ENCODE measurements at regions not wholly inside any gene's neighbourhood (a gene's known extent, or its start where the extent isn't known, plus 50 kb on each side); places are given as distances from the start of the nearest gene placed in this dataset.

DNA sequence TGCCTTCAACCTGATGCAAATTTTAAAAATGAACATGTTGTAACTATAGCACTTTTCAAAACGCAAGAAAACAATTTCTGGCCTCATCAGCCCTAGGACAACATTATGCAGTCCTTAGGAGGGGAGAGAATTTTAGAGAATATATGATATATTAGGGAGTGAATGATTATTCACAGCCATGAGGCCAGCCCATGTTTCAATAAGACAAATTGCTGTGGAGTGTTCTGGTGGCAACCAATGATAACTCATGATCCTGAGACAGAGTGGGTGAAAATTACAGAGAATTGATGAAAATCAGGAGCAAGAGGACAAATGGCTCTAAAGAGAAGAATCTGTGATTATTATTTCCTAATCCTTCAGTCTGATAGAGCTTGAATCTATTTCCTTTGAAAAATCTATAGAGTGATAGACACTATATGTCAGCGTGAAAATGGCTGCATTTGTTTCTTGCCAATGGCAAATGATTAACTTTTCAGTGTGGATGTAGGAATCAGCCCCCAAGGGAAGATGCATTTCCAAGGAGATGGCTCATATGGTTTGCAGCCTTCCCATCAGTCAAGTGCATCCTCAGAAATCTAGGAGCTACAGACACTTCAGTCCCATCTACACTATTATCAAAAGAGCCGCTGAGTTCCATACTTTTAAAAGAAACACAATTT lies 761.0 kb upstream of the ARRDC4 start:
- H3K27me3 ChIP-seq (ENCODE audit: control insufficient read depth in 2 of 2, insufficient read depth in 2 of 2, low read length in 2 of 2), result no peaks in the 10 kb centered on the region
- no peaks in the 10 kb centered on the region for H3K9me3 ChIP-seq (replicated peaks; ENCODE audit: control insufficient read depth, insufficient read depth, low read depth, low read length)
- CTCF ChIA-PET (ENCODE audit: low intra/inter-chr PET ratio), result no interaction called here
- no peaks in the 10 kb centered on the region for H3K4me1 ChIP-seq (replicated peaks in 1 of 2; ENCODE audit: control insufficient read depth in 2 of 2, insufficient read depth in 2 of 2, low read length in 2 of 2)
- no TSS peak for BruUV-seq (replicated peaks)
- FAIRE-seq (no peak), ATAC-seq (no peak), DNase-seq (ENCODE audit: extremely low read depth in 1 of 4, low spot score in 3 of 4) (no peak)
- no peaks in the 10 kb centered on the region for H3K36me3 ChIP-seq (ENCODE audit: control insufficient read depth, insufficient read depth, low read length)
- in situ Hi-C loops (cut with MboI), result no loop called here
- TF ChIP-seq NUFIP1 (IDR thresholded peaks at IDR 0.05; ENCODE audit: partially characterized antibody) (no peak), KLF1 (tag; IDR thresholded peaks at IDR 0.05) (no peak)
- no peak overlapping the region for H3K27ac ChIP-seq (ENCODE audit: extremely low read depth, low read depth, low read length)
- no peak overlapping the region for H3K9ac ChIP-seq (ENCODE audit: insufficient read depth in 1 of 2, low read depth in 2 of 2, low read length in 2 of 2)
- H3K9me1 ChIP-seq (ENCODE audit: control insufficient read depth, insufficient read depth, low read length), result no peaks in the 10 kb centered on the region
- no peaks in the 10 kb centered on the region for H3K79me2 ChIP-seq (ENCODE audit: control insufficient read depth, insufficient read depth, low read length)
- no peak overlapping the region for H3K4me3 ChIP-seq
- no peak overlapping the region for H3K4me2 ChIP-seq (ENCODE audit: insufficient read depth, low read length)
- intact Hi-C loops (cut with micrococcal nuclease), result no loop called here
- no peaks in the 10 kb centered on the region for H4K20me1 ChIP-seq (replicated peaks; ENCODE audit: control insufficient read depth, insufficient read depth, low read length)
- no peak overlapping the region for H2AFZ ChIP-seq (ENCODE audit: low read depth, low read length)
- 0% methylated on average over 3 of the region's 3 CpGs for WGBS (ENCODE audit: insufficient coverage, low coverage, missing lambda C conversion rate)
- POLR2A ChIA-PET, result no interaction called here

DNA sequence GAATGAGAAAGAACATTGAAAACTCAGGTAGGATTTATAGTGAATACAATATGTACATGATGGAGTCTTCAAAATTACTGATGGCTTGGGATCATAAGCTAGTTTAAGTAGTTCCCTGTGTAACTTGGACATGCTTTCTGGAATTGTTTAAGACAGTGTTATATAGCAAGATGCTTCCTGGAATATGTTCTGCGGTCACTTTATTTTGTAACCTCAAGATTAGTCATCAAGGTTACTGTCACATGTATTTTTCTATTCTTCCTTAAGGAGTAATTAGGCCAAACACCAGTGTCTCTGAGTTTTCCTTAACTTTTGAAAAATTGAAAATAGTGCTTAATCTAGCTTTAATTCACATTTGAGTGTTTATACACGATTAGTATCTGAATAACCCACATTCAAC lies 760.3 kb upstream of the ARRDC4 start:
- DNase-seq (ENCODE audit: extremely low read depth in 1 of 4, low spot score in 3 of 4), result no peak
- FAIRE-seq, result no peak
- no peak overlapping the region for H3K4me3 ChIP-seq
- in situ Hi-C loops (cut with MboI) (no loop called here), intact Hi-C loops (cut with micrococcal nuclease) (no loop called here)
- 3% methylated on average over 2 of the region's 2 CpGs for WGBS (ENCODE audit: insufficient coverage, low coverage, missing lambda C conversion rate)
- H3K27me3 ChIP-seq (ENCODE audit: control insufficient read depth in 2 of 2, insufficient read depth in 2 of 2, low read length in 2 of 2), result no peaks in the 10 kb centered on the region
- no peaks in the 10 kb centered on the region for H3K4me1 ChIP-seq (replicated peaks in 1 of 2; ENCODE audit: control insufficient read depth in 2 of 2, insufficient read depth in 2 of 2, low read length in 2 of 2)
- ChIA-PET CTCF (ENCODE audit: low intra/inter-chr PET ratio) (no interaction called here), POLR2A (no interaction called here)
- H3K27ac ChIP-seq (ENCODE audit: extremely low read depth, low read depth, low read length), result no peak overlapping the region
- H3K9me1 ChIP-seq (ENCODE audit: control insufficient read depth, insufficient read depth, low read length), result no peaks in the 10 kb centered on the region
- H3K79me2 ChIP-seq (ENCODE audit: control insufficient read depth, insufficient read depth, low read length), result no peaks in the 10 kb centered on the region
- H3K36me3 ChIP-seq (ENCODE audit: control insufficient read depth, insufficient read depth, low read length), result no peaks in the 10 kb centered on the region
- no peak for ATAC-seq
- no peaks in the 10 kb centered on the region for H3K9me3 ChIP-seq (replicated peaks; ENCODE audit: control insufficient read depth, insufficient read depth, low read depth, low read length)
- H4K20me1 ChIP-seq (replicated peaks; ENCODE audit: control insufficient read depth, insufficient read depth, low read length), result no peaks in the 10 kb centered on the region
- no TSS peak for BruUV-seq (replicated peaks)
- H3K4me2 ChIP-seq (ENCODE audit: insufficient read depth, low read length), result no peak overlapping the region
- H2AFZ ChIP-seq (ENCODE audit: low read depth, low read length), result no peak overlapping the region
- H3K9ac ChIP-seq (ENCODE audit: insufficient read depth in 1 of 2, low read depth in 2 of 2, low read length in 2 of 2), result no peak overlapping the region
- TF ChIP-seq, protein P1, sequence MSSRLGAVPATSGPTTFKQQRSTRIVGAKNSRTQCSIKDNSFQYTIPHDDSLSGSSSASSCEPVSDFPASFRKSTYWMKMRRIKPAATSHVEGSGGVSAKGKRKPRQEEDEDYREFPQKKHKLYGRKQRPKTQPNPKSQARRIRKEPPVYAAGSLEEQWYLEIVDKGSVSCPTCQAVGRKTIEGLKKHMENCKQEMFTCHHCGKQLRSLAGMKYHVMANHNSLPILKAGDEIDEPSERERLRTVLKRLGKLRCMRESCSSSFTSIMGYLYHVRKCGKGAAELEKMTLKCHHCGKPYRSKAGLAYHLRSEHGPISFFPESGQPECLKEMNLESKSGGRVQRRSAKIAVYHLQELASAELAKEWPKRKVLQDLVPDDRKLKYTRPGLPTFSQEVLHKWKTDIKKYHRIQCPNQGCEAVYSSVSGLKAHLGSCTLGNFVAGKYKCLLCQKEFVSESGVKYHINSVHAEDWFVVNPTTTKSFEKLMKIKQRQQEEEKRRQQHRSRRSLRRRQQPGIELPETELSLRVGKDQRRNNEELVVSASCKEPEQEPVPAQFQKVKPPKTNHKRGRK (tag; IDR thresholded peaks at IDR 0.05), result no peak
- TF ChIP-seq XRCC5 (IDR thresholded peaks at IDR 0.05; ENCODE audit: low read depth, low read length), result no peak
- no peak for TF ChIP-seq ZBTB7A (IDR thresholded peaks at IDR 0.05; ENCODE audit: borderline replicate concordance, control insufficient read depth, low read depth, low read length)
- TF ChIP-seq, protein P2, sequence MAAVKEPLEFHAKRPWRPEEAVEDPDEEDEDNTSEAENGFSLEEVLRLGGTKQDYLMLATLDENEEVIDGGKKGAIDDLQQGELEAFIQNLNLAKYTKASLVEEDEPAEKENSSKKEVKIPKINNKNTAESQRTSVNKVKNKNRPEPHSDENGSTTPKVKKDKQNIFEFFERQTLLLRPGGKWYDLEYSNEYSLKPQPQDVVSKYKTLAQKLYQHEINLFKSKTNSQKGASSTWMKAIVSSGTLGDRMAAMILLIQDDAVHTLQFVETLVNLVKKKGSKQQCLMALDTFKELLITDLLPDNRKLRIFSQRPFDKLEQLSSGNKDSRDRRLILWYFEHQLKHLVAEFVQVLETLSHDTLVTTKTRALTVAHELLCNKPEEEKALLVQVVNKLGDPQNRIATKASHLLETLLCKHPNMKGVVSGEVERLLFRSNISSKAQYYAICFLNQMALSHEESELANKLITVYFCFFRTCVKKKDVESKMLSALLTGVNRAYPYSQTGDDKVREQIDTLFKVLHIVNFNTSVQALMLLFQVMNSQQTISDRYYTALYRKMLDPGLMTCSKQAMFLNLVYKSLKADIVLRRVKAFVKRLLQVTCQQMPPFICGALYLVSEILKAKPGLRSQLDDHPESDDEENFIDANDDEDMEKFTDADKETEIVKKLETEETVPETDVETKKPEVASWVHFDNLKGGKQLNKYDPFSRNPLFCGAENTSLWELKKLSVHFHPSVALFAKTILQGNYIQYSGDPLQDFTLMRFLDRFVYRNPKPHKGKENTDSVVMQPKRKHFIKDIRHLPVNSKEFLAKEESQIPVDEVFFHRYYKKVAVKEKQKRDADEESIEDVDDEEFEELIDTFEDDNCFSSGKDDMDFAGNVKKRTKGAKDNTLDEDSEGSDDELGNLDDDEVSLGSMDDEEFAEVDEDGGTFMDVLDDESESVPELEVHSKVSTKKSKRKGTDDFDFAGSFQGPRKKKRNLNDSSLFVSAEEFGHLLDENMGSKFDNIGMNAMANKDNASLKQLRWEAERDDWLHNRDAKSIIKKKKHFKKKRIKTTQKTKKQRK (IDR thresholded peaks at IDR 0.05; ENCODE audit: borderline replicate concordance, low read depth, low read length), result no peak
- TF ChIP-seq ZNF239 (CRISPR knock-in tag; IDR thresholded peaks at IDR 0.05), result no peak
- no peak for TF ChIP-seq SP2 (IDR thresholded peaks at IDR 0.05; ENCODE audit: extremely low read depth, low read depth, low read length, poor library complexity, severe bottlenecking)
- TF ChIP-seq, protein P3, sequence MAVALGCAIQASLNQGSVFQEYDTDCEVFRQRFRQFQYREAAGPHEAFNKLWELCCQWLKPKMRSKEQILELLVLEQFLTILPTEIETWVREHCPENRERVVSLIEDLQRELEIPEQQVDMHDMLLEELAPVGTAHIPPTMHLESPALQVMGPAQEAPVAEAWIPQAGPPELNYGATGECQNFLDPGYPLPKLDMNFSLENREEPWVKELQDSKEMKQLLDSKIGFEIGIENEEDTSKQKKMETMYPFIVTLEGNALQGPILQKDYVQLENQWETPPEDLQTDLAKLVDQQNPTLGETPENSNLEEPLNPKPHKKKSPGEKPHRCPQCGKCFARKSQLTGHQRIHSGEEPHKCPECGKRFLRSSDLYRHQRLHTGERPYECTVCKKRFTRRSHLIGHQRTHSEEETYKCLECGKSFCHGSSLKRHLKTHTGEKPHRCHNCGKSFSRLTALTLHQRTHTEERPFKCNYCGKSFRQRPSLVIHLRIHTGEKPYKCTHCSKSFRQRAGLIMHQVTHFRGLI (CRISPR knock-in tag; IDR thresholded peaks at IDR 0.05), result no peak

Measured in K562 (cell line).